WI38 (cell line): ENCODE measurements at regions not wholly inside any gene's neighbourhood (a gene's known extent, or its start where the extent isn't known, plus 50 kb on each side); places are given as distances from the start of the nearest gene placed in this dataset.

Experiments used
- H3K4me3 ChIP-seq: 2 replicates; pipeline ENCODE4 v1.5.1; 2011; ENCODE audit warnings: low read depth, mild to moderate bottlenecking, control low read depth, low read length
- TF ChIP-seq, protein P1 (sequence below): IDR thresholded peaks from 2 replicates; pipeline ENCODE4 v1.5.1; 2012; ENCODE audit warnings: low read depth, mild to moderate bottlenecking, control low read depth, low read length

DNA sequence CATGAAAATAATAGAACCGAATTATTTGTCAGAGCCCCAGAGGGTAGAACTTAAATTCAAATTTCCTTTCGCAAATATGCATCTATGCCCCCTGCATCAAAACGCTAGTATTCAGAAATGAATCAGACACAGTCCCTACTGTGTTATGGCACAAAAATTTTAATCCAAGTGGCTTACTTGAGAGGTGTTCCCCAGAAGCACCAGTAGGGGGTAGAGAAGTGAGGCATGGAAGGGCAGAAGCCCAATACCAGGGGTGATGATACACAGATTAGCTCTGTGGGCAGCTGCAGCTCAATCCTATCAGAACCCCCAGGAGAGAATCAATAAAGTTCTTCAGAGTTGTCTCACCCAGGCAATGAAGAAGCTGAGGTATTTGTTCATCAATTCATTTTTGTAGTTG lies 342.2 kb downstream of the OMA1 start:
- TF ChIP-seq, protein P1, sequence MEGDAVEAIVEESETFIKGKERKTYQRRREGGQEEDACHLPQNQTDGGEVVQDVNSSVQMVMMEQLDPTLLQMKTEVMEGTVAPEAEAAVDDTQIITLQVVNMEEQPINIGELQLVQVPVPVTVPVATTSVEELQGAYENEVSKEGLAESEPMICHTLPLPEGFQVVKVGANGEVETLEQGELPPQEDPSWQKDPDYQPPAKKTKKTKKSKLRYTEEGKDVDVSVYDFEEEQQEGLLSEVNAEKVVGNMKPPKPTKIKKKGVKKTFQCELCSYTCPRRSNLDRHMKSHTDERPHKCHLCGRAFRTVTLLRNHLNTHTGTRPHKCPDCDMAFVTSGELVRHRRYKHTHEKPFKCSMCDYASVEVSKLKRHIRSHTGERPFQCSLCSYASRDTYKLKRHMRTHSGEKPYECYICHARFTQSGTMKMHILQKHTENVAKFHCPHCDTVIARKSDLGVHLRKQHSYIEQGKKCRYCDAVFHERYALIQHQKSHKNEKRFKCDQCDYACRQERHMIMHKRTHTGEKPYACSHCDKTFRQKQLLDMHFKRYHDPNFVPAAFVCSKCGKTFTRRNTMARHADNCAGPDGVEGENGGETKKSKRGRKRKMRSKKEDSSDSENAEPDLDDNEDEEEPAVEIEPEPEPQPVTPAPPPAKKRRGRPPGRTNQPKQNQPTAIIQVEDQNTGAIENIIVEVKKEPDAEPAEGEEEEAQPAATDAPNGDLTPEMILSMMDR, result no peak

GRCh38 chr1:58201492-58202106 lies 344.9 kb downstream of the OMA1 start:
- TF ChIP-seq, protein P1, result no peak
- H3K4me3 ChIP-seq, result no peak overlapping the region

More for the DNA sequence above, 342.2 kb downstream of the OMA1 start:
- no peak overlapping the region for H3K4me3 ChIP-seq

DNA sequence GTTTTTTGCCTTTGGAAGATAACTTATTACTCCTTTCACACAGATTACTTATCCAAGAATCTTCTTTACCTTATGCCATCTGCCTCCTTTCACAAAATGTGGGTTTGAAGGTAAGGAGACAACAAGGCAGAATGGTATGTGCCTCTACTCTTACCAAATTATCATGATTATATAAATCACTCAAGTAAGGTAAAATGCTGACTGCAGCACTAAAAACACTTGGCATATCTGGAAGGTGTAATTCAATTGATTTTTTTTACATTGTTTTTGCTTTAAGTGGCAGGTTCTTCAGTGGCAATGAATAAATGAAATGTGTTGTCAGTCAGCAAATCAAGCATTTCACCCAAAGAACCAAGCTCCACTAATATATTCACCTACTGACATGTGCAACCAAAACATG lies 346.1 kb downstream of the OMA1 start:
- TF ChIP-seq, protein P1, result no peak
- no peak overlapping the region for H3K4me3 ChIP-seq

- no peak overlapping the region for H3K4me3 ChIP-seq
- TF ChIP-seq, protein P1, result no peak
Measured at GRCh38 chr1:58197811-58198210, 348.7 kb downstream of the OMA1 start.

DNA sequence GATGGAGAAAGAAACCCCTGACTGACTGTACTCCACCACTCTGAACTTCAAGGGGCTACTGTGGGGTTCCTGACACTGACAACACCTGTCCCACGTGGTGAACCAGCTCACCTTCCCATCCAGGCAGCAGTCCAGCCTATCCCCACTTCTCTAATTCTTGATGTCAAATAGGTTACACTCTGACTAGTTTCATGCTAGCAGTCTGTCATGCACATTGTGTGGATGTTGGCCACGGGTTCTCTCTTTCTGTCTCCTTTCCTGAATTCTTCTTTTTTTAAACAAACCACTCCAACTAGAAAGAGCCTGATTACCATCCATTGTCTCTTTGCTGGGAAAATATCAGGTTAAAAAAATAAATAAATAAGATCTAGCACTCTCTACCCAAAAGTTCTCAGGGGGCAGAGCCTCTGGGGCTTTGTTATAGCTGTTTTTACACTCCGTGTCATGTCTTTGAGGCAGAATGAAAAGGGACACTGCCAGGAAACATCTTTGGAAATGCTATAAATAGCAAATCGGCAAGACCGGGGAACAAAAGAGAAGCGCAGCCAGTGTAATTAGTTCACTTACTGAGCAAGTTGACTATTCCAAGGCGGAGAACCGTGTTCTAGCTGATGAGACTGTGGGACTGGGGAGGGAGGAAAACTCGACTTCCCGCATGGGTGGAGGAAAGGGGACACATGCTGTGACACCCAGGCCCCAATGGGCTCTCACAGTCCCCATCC lies 356.1 kb downstream of the OMA1 start:
- TF ChIP-seq, protein P1, result no peak
- no peak overlapping the region for H3K4me3 ChIP-seq

- H3K4me3 ChIP-seq, result no peak overlapping the region
- TF ChIP-seq, protein P1, result no peak
Measured at GRCh38 chr1:58189453-58189852, 357.1 kb downstream of the OMA1 start.

GRCh38 chr1:58183286-58183685 lies 363.2 kb downstream of the OMA1 start:
- TF ChIP-seq, protein P1, result no peak
- H3K4me3 ChIP-seq, result no peak overlapping the region
